Panc1 (cell line): ENCODE measurements at regions not wholly inside any gene's neighbourhood (a gene's known extent, or its start where the extent isn't known, plus 50 kb on each side); places are given as distances from the start of the nearest gene placed in this dataset.

Experiments used
- ATAC-seq: fragments of 200-7000 bp; cut with Tn5 transposase; 2 replicates; pipeline ENCODE4 v1.9.1; 2020; ENCODE audit warnings: mild to moderate bottlenecking, moderate library complexity
- BruUV-seq: library from RNA; stranded (reverse); fragments of 400-500 nt; replicated peaks from 2 replicates; lab custom pipeline; 2021; lab: Mats Ljungman, UMichigan
- CTCF ChIA-PET: fragments of 300-600 bp; sonication (Branson Sonifier 250); formaldehyde crosslinking; loops from one replicate; lab custom pipeline; 2022; ENCODE audit warnings: antibody characterized with exemption; lab: Charles Lee
- POLR2A ChIA-PET: fragments of 300-600 bp; sonication (Branson Sonifier 250); formaldehyde crosslinking; loops from one replicate; lab custom pipeline; 2022; ENCODE audit warnings: antibody characterized with exemption; lab: Charles Lee
- DNase-seq: peaks from one replicate; pipeline ENCODE4 v3.0.0-alpha.2; 2010; ENCODE audit warnings: low read depth, low spot score
- H3K27ac ChIP-seq: 2 replicates; pipeline ENCODE4 v1.5.1; 2011; ENCODE audit warnings: mild to moderate bottlenecking, low read length, inconsistent platforms
- H3K27me3 ChIP-seq: fragments of 200-500 bp; sonication (Bioruptor generic); 2 replicates; pipeline ENCODE4 v1.6.0; 2014; ENCODE audit warnings: low read length, inconsistent platforms; ENCODE audit not compliant: control insufficient read depth, insufficient read depth
- H3K36me3 ChIP-seq: fragments of 200-500 bp; sonication (Bioruptor generic); 2 replicates; pipeline ENCODE4 v1.5.1; 2014; ENCODE audit warnings: inconsistent platforms, mild to moderate bottlenecking, low read length, moderate library complexity; ENCODE audit not compliant: control insufficient read depth, insufficient read depth
- H3K4me1 ChIP-seq: 2 replicates; pipeline ENCODE4 v1.5.1; 2011; ENCODE audit warnings: inconsistent platforms, mild to moderate bottlenecking, low read length, moderate library complexity; ENCODE audit not compliant: control insufficient read depth, insufficient read depth
- H3K4me3 ChIP-seq, 2 experiments: 2 replicates each; pipeline ENCODE4 v1.5.1; 2011 to 2012; ENCODE audit warnings: low read depth in 2 of 2, low read length in 2 of 2, mild to moderate bottlenecking in 2 of 2, inconsistent platforms in 1 of 2, moderate library complexity in 1 of 2
- H3K9me3 ChIP-seq: fragments of 200-500 bp; sonication (Bioruptor generic); 2 replicates; pipeline ENCODE4 v1.5.1; 2014; ENCODE audit warnings: low read depth, mild to moderate bottlenecking, inconsistent platforms, low read length, moderate library complexity; ENCODE audit not compliant: control insufficient read depth, insufficient read depth
- CTCF ChIP-seq: fragments of 450-650 bp; IDR thresholded peaks from 2 replicates; pipeline ENCODE4 v1.5.1; 2017; ENCODE audit warnings: mild to moderate bottlenecking
- POLR2AphosphoS5 ChIP-seq: IDR thresholded peaks from 2 replicates; pipeline ENCODE4 v1.6.1; 2012; ENCODE audit warnings: mild to moderate bottlenecking, low read depth, low read length, moderate library complexity
- SIN3A ChIP-seq: IDR thresholded peaks from 2 replicates; pipeline ENCODE4 v1.6.1; 2012; ENCODE audit warnings: low read depth, mild to moderate bottlenecking, low read length, moderate library complexity, borderline replicate concordance; ENCODE audit not compliant: insufficient read depth
- TCF7L2 ChIP-seq: IDR thresholded peaks from 2 replicates; pipeline ENCODE4 v1.6.1; 2011; ENCODE audit warnings: mild to moderate bottlenecking, low read depth, low read length, inconsistent platforms
- in situ Hi-C: cut with HindIII; loops from 2 replicates; pipeline ENCODE4 v1.10.0; 2016; ENCODE audit warnings: low sequenced_read_pairs, low pct_unique_long_range_greater_than_20kb
- intact Hi-C: fragments of 100-400 bp; cut with micrococcal nuclease; formaldehyde crosslinking; loops from one replicate; pipeline ENCODE4 v1.10.0; 2022; ENCODE audit not compliant: unreplicated experiment
- TF ChIP-seq, protein P1 (sequence below), 2 experiments: IDR thresholded peaks; 2 replicates each; pipeline ENCODE4 v1.6.1; 2011 to 2012; ENCODE audit warnings: low read depth in 2 of 2, control low read depth in 1 of 2, low read length in 1 of 2, mild to moderate bottlenecking in 1 of 2, moderate library complexity in 1 of 2; ENCODE audit not compliant: insufficient read depth in 1 of 2

- Histone ChIP-seq H3K4me3 (no peak overlapping the region), H3K36me3 (no peaks in the 10 kb centered on the region), H3K27ac (no peak overlapping the region), H3K9me3 (no peaks in the 10 kb centered on the region), H3K4me1 (no peaks in the 10 kb centered on the region), H3K27me3 (no peaks in the 10 kb centered on the region)
- no peak for TF ChIP-seq CTCF
- TF ChIP-seq, protein P1, sequence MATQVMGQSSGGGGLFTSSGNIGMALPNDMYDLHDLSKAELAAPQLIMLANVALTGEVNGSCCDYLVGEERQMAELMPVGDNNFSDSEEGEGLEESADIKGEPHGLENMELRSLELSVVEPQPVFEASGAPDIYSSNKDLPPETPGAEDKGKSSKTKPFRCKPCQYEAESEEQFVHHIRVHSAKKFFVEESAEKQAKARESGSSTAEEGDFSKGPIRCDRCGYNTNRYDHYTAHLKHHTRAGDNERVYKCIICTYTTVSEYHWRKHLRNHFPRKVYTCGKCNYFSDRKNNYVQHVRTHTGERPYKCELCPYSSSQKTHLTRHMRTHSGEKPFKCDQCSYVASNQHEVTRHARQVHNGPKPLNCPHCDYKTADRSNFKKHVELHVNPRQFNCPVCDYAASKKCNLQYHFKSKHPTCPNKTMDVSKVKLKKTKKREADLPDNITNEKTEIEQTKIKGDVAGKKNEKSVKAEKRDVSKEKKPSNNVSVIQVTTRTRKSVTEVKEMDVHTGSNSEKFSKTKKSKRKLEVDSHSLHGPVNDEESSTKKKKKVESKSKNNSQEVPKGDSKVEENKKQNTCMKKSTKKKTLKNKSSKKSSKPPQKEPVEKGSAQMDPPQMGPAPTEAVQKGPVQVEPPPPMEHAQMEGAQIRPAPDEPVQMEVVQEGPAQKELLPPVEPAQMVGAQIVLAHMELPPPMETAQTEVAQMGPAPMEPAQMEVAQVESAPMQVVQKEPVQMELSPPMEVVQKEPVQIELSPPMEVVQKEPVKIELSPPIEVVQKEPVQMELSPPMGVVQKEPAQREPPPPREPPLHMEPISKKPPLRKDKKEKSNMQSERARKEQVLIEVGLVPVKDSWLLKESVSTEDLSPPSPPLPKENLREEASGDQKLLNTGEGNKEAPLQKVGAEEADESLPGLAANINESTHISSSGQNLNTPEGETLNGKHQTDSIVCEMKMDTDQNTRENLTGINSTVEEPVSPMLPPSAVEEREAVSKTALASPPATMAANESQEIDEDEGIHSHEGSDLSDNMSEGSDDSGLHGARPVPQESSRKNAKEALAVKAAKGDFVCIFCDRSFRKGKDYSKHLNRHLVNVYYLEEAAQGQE (IDR thresholded peaks at IDR 0.05; ENCODE audit: insufficient read depth in 1 of 2, low read depth in 2 of 2, low read length in 1 of 2): no peak
- TF ChIP-seq SIN3A: no peak
- TF ChIP-seq TCF7L2: no peak
- no peak for TF ChIP-seq POLR2AphosphoS5
- no peak for ATAC-seq
- intact Hi-C loops (no loop called here), in situ Hi-C loops (no loop called here)
- CTCF ChIA-PET: no interaction called here
- DNase-seq: no peak
- POLR2A ChIA-PET: no interaction called here
- BruUV-seq: no TSS peak
Measured at GRCh38 chr13:108360139-108360538, 90.6 kb downstream of the TNFSF13B start.

DNA sequence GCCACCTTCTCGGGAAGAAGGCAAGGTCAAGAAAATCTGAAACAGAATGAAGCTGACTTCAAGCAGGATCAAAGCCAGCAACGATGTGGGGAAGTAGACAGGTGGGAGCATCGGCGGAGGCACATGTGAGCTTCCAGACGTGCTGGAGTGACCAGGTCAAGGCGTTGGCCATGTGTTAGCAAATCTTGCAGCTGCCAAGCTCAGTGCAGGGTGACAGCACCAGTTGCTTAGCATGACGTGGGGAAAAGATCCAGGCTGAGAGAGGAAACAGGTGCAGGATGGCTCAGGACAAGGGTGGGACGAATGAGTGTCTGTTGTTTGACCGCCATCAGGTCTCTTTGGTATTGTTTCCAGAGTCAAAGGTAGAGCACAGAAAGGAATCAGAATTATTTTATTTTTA is 92.3 kb downstream of the TNFSF13B start:
- no peak for ATAC-seq
- H3K27me3 ChIP-seq: no peaks in the 10 kb centered on the region
- no peak overlapping the region for H3K27ac ChIP-seq
- CTCF ChIA-PET: no interaction called here
- H3K9me3 ChIP-seq: no peaks in the 10 kb centered on the region
- no TSS peak for BruUV-seq
- in situ Hi-C loops (no loop called here), intact Hi-C loops (no loop called here)
- no peaks in the 10 kb centered on the region for H3K4me1 ChIP-seq
- no peak for DNase-seq
- TF ChIP-seq, protein P1 (IDR thresholded peaks at IDR 0.05; ENCODE audit: insufficient read depth in 1 of 2, low read depth in 2 of 2, low read length in 1 of 2): no peak
- TF ChIP-seq SIN3A (no peak), CTCF (no peak), POLR2AphosphoS5 (no peak), TCF7L2 (no peak)
- no peaks in the 10 kb centered on the region for H3K36me3 ChIP-seq
- H3K4me3 ChIP-seq: no peak overlapping the region
- POLR2A ChIA-PET: no interaction called here
